ENCODE measurements at regions not wholly inside any gene's neighbourhood (a gene's known extent, or its start where the extent isn't known, plus 50 kb on each side); places are given as distances from the start of the nearest gene placed in this dataset.

DNA sequence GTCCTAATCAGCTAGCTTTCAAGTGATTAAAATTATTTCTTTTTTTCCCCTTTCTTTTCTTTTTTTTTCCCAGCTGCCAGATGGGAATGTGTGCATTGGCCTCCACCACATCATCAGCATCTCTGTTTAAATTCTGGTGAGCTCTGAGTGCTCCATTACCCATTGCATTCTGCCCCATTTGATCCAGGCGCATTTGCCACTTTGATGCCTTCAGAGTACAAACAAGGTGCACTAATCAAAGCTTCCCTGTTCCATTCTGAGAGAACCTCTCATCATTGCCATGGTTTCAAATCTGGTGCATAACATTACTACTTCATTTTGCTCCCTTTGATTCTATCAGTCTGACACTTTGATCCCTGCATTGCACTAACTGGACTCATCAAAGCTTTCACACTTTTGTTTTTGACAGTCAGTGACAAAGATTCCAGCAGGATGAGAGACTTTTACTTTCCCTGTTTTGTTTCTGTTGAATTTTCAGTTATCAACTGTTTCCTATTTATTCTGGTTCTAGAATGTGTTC, 238.8 kb upstream of the PCDH10 start:
- no peak for DNase-seq

DNA sequence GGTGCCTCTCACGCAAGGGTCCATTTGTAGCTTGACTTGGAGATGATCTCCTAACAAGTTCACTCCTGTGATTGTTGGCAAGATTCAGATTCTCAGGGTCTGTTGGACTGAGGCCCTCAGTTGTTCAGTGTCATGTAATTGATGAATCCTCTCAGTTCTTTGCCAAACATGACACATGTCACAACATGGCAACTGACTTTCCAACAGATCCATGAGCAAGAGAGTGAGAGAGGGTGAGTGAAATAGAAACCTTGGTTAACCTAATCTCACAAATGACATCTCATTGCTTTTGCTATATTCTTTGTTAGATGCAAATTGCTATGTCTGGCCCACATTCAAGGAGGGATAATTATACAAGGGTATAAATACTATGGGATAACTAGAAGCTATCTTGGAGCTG, 231.0 kb upstream of the PCDH10 start:
- DNase-seq, result no peak

- no peak for DNase-seq
Measured at GRCh38 chr4:132923516-132923915, 225.6 kb upstream of the PCDH10 start.

GRCh38 chr4:132934911-132935310, 214.2 kb upstream of the PCDH10 start:
- no peak for DNase-seq

DNA sequence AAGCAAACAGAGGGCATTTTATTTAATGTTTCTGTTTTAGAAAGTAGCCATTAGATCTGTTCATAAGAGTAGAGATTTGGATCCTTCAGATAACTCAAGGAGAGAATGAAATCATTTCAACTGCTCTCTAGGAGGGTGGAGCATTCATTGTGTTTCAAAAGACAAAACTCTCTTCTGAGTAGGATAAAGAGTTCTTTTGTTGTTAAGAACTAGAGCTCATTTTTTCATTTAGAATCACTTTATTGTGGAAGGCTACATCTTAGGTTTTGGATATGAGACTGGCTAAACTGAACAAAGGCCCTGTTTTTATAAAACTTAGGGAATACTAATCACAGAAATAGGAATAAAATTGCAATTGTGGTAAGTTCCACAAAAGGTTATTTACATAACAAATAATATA, 193.9 kb upstream of the PCDH10 start:
- no peak for DNase-seq

GRCh38 chr4:132956962-132957361, 192.1 kb upstream of the PCDH10 start:
- no peak for DNase-seq

DNA sequence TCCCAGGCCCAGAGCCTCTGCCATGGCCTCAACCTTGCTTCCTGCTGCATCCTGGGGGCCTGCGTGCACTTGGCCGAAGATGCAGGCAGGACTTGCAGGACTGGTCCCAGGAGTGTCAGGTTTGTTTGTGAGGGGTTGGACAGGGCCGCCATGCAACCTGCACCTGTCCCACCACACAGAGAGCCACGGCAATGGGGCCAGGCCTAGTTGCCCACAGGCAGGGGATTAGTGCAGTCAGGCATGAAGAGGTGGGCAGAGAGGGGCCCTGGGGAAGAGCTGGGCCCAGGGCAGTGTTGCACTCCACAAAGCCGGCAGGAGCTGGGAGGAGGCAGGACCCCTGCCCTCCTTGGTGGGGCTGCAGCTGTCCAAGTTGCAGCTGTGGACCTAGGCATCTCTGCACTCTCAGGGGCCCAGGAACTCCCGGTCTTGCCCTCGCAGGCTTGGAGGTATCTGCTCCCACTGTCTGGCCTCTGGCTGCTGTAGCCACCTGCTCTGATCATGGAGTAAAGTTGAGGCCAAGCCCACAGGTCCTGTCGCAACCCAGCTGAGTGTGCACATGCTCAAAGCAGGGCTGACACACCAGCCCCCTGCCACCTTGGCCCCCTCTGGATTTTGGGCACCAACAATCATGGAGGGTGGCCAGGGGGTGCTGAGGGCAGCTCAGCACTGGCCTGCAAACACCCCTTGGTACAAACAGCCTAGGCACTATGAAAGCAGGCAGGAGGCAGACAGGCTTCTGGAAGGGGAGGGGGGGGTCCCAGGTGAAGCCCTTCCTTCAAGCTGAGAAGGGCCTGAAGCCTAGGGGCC, 190.4 kb upstream of the PCDH10 start:
- no peak for DNase-seq

DNA sequence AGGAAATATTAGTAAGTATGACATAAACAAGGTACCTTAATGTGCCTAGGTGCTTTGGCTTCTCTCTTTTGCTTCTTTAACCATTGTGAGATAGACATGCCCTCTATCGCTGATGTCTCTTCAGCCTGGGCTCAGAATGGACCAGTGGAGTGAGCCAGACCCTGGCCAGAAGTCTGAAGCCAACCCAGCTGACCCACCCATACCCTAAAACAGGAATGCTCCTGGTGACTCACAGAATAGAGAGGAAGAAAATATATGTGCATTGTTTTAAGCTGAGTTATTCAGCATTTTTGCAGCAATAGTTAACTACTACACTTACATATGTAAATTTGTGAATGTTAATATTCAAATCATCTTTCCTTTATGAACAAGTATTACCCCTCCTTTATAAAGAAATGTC, 167.5 kb upstream of the PCDH10 start:
- no peak for DNase-seq

DNA sequence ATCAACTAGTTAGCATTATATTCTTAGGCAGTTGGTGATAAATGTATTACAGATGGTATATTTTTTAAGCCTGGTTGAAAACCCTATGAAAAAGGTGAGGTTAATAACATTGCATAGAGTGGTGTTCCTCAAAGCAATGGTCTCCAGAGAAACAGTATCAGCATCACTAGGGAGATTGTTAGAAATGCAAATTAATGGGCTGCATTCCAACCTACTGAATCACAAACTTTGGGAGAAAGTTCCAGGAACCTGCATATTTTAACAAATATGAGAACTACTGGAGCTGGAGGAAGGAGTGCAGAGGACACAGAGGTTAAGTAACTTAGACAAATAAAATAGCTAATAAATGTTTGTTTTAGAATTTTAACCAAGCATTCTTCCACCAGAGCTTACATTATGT, 166.9 kb upstream of the PCDH10 start:
- DNase-seq, result no peak

GRCh38 chr4:132991111-132991510, 158.0 kb upstream of the PCDH10 start:
- DNase-seq, result no peak

- no peak for DNase-seq
Measured at GRCh38 chr4:132992686-132993085, 156.4 kb upstream of the PCDH10 start.

- no peak for DNase-seq
Measured at GRCh38 chr4:132998585-132999230, 150.4 kb upstream of the PCDH10 start.

- DNase-seq, result no peak
Measured at GRCh38 chr4:133000012-133000411, 149.1 kb upstream of the PCDH10 start.

- DNase-seq, result no peak
Measured at GRCh38 chr4:133003169-133003568, 145.9 kb upstream of the PCDH10 start.

DNA sequence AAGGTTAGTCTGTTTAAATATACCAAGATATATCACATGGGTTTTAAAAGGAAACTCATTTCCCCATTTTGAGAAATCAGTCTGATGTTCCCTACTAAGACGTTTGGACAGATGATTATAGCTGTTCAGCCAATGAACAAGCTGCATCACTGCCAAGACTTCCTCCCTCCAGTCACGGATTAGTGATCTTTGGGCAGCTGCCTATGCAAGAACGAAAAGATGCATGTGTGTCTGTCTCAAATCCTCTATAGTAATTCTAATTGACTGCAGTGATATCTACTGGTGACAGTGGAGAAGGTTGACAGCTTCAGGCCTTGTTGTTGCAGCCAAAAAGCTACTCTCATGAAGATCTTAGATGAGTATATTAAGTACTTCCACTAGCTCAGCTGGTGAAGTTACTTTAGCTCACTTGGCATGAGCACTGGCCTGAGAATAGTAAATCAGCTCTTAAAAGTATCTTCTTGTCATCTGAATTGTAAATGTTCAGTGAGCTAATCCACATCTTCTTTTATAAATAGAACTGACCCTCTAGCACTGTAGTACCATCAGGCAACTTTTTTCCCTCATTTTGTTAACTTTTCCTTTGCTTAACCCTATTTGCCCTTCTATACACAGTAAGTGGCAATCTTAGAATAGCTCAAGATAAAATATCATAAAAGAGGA, 134.5 kb upstream of the PCDH10 start:
- DNase-seq, result no peak

- no peak for DNase-seq
Measured at GRCh38 chr4:133045288-133045687, 103.8 kb upstream of the PCDH10 start.

GRCh38 chr4:133046156-133046555, 102.9 kb upstream of the PCDH10 start:
- DNase-seq, result no peak

GRCh38 chr4:133058701-133059100, 90.4 kb upstream of the PCDH10 start:
- no peak for DNase-seq

- no peak for DNase-seq
Measured at GRCh38 chr4:133059117-133059516, 90.0 kb upstream of the PCDH10 start.

DNA sequence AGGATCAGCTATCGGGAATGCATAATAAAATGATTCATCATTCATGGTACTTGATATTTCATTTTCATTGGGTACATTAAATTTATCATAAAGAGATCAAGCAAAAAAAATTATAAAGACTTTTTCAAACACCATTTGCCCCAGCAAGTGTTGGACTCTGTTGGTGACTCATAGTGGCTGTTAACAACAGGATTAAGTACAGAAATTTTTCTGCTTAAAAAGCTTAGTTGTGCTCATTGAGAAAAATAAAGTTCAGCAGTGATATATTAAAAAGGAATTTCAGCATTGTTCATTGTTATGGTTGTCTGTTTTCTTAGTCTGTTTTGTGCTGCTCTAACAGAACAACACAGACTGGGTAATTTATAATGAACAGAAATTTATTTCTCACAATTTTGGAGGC, 86.2 kb upstream of the PCDH10 start:
- DNase-seq, result no peak

GRCh38 chr4:133068083-133068482, 81.0 kb upstream of the PCDH10 start:
- DNase-seq, result no peak

DNA sequence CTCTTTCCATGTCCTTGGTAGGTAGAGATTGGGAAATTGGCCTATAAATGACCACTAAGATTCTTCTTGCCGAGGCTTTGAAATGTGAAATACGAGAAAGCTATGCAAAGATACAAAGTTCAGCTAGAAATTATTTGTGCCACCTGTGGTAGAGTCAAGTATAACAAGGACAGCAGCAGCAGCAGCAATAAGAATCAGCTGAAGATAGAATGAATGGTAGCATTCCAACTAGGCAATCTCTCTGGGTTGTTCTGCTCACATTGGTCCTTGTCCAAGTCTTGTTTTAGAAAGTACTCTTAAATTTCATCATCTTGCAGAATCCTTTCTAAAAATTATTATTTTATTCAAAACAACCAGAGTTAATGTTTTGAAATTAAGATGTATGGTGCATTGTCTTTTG, 67.8 kb upstream of the PCDH10 start:
- no peak for DNase-seq

DNA sequence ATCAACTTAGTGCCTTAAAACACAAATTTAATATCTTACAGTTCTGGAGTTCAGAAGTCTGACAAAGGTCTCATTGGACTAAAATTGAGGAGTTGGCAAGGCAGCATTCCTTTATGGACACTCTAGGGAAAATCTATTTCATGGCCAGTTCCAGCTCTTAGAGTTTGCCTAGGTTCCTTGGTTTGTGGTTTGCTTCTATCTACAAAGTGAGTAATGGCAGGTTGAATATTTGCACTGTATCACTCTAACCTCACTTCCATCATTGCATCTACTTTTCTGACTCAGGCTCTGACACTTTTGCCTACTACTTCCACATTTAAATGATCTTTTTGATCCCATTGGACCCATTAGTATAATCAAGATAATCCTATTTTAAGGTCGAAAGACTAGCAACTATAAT, 64.7 kb upstream of the PCDH10 start:
- no peak for DNase-seq

DNA sequence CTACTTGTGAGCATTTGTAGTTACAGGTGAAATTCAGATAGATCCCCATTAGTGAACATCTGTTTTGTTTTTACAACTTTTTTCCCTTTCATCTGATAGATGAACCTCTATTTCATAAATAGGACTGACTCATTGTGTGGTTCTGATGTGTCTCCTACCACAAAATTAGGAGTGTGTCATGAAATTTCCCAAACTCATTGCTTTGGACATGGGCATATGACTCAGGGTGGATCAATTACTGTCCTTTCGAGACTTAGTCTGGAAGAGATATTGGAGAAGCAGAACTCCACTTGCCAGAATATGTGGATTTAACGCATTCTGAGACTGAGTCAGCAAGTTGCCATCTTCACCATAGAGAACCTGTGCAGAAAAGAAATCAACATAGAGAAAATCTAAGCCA, 53.5 kb upstream of the PCDH10 start:
- DNase-seq, result no peak
